BLaER1 (cell line): ENCODE measurements at regions not wholly inside any gene's neighbourhood (a gene's known extent, or its start where the extent isn't known, plus 50 kb on each side); places are given as distances from the start of the nearest gene placed in this dataset.

ENCODE experiments used
- H3K27ac ChIP-seq: shearing (Covaris generic); formaldehyde crosslinking; 2 replicates; pipeline ENCODE4 v1.8.1; 2022
- H3K27me3 ChIP-seq: shearing (Covaris generic); formaldehyde crosslinking; 2 replicates; pipeline ENCODE4 v1.8.1; 2022
- H3K36me3 ChIP-seq: shearing (Covaris generic); formaldehyde crosslinking; 2 replicates; pipeline ENCODE4 v1.8.1; 2022
- H3K4me1 ChIP-seq: shearing (Covaris generic); formaldehyde crosslinking; 2 replicates; pipeline ENCODE4 v1.8.1; 2022
- H3K4me2 ChIP-seq: shearing (Covaris generic); formaldehyde crosslinking; 2 replicates; pipeline ENCODE4 v1.8.1; 2022
- H3K4me3 ChIP-seq: shearing (Covaris generic); formaldehyde crosslinking; 2 replicates; pipeline ENCODE4 v1.8.1; 2022
- H3K9ac ChIP-seq: shearing (Covaris generic); formaldehyde crosslinking; 2 replicates; pipeline ENCODE4 v1.8.1; 2022
- H3K9me3 ChIP-seq: shearing (Covaris generic); formaldehyde crosslinking; 2 replicates; pipeline ENCODE4 v1.8.1; 2022
- H4K20me1 ChIP-seq: shearing (Covaris generic); formaldehyde crosslinking; 2 replicates; pipeline ENCODE4 v1.8.1; 2022
- Cebpa-rat ChIP-seq: shearing (Covaris generic); IDR thresholded peaks from 2 replicates; pipeline ENCODE4 v1.8.1; 2022

- H3K27ac ChIP-seq, result no peak overlapping the region
- no peaks in the 10 kb centered on the region for H4K20me1 ChIP-seq
- H3K4me1 ChIP-seq, result no peaks in the 10 kb centered on the region
- TF ChIP-seq Cebpa-rat, result no peak
- no peak overlapping the region for H3K4me3 ChIP-seq
- no peak overlapping the region for H3K9ac ChIP-seq
- no peaks in the 10 kb centered on the region for H3K36me3 ChIP-seq
- H3K27me3 ChIP-seq, result no peaks in the 10 kb centered on the region
- no peak overlapping the region for H3K4me2 ChIP-seq
- no peaks in the 10 kb centered on the region for H3K9me3 ChIP-seq
Observed at GRCh38 chr4:79466621-79467020, 58.6 kb upstream of the GK2 start.
